ENCODE measurements at regions not wholly inside any gene's neighbourhood (a gene's known extent, or its start where the extent isn't known, plus 50 kb on each side); places are given as distances from the start of the nearest gene placed in this dataset.

- Mint-ChIP-seq H3K4me1 (no peaks in the 10 kb centered on the region), H3K27ac (no peak overlapping the region), H3K27me3 (no peaks in the 10 kb centered on the region)
Observed at GRCh38 chrX:149060921-149061320, 444.2 kb downstream of the IDS start.

More at GRCh38 chrX:149060921-149061320, 444.2 kb downstream of the IDS start:
- no peak overlapping the region for H3K4me3 Mint-ChIP-seq
- no peaks in the 10 kb centered on the region for H3K36me3 Mint-ChIP-seq
- H3K9me3 Mint-ChIP-seq = no peaks in the 10 kb centered on the region
- no peak for DNase-seq
